Thoracic aorta (tissue), 2 donors: ENCODE measurements at regions not wholly inside any gene's neighbourhood (a gene's known extent, or its start where the extent isn't known, plus 50 kb on each side); places are given as distances from the start of the nearest gene placed in this dataset.

ENCODE experiments used
- ATAC-seq: fragments of 150-250 bp; one replicate; pipeline ENCODE4 v1.8.0; 2017; ENCODE audit warnings: low read depth; ENCODE audit not compliant: insufficient number of reproducible peaks, low FRiP score
- DNase-seq: peaks from one replicate; pipeline ENCODE4 v3.0.0-alpha.2; 2020; ENCODE audit warnings: low spot score
- H3K27ac ChIP-seq, 2 donors: fragments of 200-600 bp; sonication (generic); 1 replicate in 1 of 2; 2 replicates in 1 of 2; pipeline ENCODE4 v1.5.1; 2016; ENCODE audit warnings: mild to moderate bottlenecking in 2 of 2, moderate library complexity in 2 of 2
- H3K27me3 ChIP-seq: fragments of 200-600 bp; sonication (generic); replicated peaks from 2 replicates; pipeline ENCODE4 v1.6.0; 2016; ENCODE audit warnings: mild to moderate bottlenecking; ENCODE audit not compliant: insufficient read depth
- H3K36me3 ChIP-seq: fragments of 200-600 bp; sonication (generic); one replicate; pipeline ENCODE4 v1.5.1; 2016
- H3K4me1 ChIP-seq, 2 donors: fragments of 200-600 bp; sonication (generic); 1 replicate in 1 of 2; 2 replicates in 1 of 2; pipeline versions ENCODE4 v1.5.1 to v1.6.0; 2016; ENCODE audit warnings: low read depth in 2 of 2, mild to moderate bottlenecking in 1 of 2; ENCODE audit not compliant: control insufficient read depth in 1 of 2
- H3K4me3 ChIP-seq: fragments of 200-600 bp; sonication (generic); 2 replicates; pipeline ENCODE4 v1.5.1; 2016; ENCODE audit warnings: mild to moderate bottlenecking
- H3K9me3 ChIP-seq: fragments of 200-600 bp; sonication (generic); 2 replicates; pipeline ENCODE4 v1.5.1; 2016
- TF ChIP-seq, protein P1 (sequence below): fragments of 200-600 bp; sonication (generic); IDR thresholded peaks from one replicate; pipeline ENCODE4 v1.5.1; 2019; ENCODE audit warnings: antibody characterized with exemption

DNA sequence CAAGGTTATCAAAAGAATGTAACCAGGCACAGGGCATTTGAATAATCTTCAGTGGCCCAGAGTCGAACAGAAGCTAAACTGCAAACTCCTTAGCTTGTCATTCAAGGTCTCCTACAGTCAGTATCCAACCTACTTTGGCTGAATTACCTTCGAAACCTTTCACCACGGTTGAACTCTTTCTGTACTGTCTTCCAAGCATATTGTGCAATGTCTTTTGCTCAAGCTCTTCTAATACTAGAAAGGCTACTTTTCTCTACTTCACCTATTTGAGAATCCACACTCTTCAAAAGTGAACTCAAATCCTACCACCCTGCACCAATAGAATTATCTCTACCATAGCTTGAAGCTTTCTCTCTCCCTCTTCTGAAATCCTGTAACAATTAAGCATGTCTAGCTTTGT, 142.9 kb downstream of the NR4A2 start:
- no peaks in the 10 kb centered on the region for H3K27me3 ChIP-seq
- H3K27ac ChIP-seq = no peak overlapping the region
- H3K4me3 ChIP-seq = no peak overlapping the region
- H3K36me3 ChIP-seq = no peaks in the 10 kb centered on the region
- no peaks in the 10 kb centered on the region for H3K4me1 ChIP-seq
- ATAC-seq (no peak), DNase-seq (no peak)
- H3K9me3 ChIP-seq = no peaks in the 10 kb centered on the region
- TF ChIP-seq, protein P1, sequence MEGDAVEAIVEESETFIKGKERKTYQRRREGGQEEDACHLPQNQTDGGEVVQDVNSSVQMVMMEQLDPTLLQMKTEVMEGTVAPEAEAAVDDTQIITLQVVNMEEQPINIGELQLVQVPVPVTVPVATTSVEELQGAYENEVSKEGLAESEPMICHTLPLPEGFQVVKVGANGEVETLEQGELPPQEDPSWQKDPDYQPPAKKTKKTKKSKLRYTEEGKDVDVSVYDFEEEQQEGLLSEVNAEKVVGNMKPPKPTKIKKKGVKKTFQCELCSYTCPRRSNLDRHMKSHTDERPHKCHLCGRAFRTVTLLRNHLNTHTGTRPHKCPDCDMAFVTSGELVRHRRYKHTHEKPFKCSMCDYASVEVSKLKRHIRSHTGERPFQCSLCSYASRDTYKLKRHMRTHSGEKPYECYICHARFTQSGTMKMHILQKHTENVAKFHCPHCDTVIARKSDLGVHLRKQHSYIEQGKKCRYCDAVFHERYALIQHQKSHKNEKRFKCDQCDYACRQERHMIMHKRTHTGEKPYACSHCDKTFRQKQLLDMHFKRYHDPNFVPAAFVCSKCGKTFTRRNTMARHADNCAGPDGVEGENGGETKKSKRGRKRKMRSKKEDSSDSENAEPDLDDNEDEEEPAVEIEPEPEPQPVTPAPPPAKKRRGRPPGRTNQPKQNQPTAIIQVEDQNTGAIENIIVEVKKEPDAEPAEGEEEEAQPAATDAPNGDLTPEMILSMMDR = no peak

DNA sequence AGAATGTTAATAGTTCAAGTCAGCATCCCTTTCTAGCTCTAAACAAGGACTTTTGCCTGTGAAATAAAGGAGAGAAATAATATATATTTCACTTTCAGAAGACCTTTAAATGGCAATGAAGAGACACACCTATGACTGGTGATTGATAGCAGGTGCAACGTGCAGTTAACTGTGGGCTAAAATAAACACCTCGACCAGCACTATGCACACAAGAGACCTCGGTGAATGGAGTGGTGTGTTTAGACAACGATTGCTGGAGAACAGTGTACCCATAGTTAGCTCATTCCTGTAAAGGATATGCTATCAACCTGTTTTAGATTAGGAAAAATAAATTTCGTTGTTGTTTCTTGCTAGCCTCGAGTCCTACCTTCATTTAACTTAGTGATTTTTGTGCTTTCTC, 143.4 kb downstream of the NR4A2 start:
- TF ChIP-seq, protein P1 = no peak
- Histone ChIP-seq H3K36me3 (no peaks in the 10 kb centered on the region), H3K4me3 (no peak overlapping the region), H3K27ac (no peak overlapping the region), H3K9me3 (no peaks in the 10 kb centered on the region), H3K4me1 (no peaks in the 10 kb centered on the region), H3K27me3 (no peaks in the 10 kb centered on the region)
- DNase-seq (no peak), ATAC-seq (no peak)

DNA sequence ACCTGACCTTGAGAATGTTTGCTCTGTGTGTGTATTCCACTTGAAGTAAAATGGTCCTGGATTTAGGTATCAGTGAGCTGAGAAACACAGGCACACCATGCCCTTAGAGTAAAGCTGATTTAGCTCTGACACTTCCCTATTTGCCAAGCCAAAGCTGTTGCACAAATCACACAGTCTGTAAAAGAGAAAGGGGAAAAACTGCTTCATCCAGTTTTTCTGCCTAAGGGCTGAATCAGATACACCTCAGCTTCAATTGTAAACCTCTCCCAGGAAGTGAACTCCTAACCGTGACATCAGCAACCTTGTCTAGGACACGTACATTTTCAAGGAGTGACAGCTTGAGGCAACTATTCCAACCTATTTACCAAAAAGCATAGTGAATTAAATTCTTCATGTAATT, 150.4 kb downstream of the NR4A2 start:
- ATAC-seq (no peak), DNase-seq (no peak)
- Histone ChIP-seq H3K9me3 (no peaks in the 10 kb centered on the region), H3K4me1 (no peaks in the 10 kb centered on the region), H3K36me3 (no peaks in the 10 kb centered on the region), H3K27me3 (no peaks in the 10 kb centered on the region), H3K4me3 (no peak overlapping the region), H3K27ac (no peak overlapping the region)
- TF ChIP-seq, protein P1 = no peak

DNA sequence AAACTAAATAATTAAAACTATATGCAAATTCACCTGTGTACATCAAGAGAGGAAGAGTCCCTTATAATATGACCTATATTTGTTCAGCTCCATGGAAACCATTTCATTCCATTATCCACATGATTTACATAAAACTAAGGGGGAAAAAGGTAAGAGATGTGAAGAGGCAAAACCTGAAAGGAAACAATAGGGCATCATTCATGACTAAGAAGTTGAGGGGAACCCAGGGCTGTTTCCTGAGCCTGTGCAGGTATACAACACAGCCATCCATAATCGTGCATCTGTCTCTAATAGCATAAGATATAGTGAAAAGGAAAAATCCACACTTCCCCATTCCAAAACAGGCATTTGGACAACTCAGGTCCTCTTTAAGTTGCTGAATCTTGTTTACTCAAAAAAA, 151.3 kb downstream of the NR4A2 start:
- no peak for ATAC-seq
- Histone ChIP-seq H3K4me3 (no peak overlapping the region), H3K27me3 (no peaks in the 10 kb centered on the region), H3K36me3 (no peaks in the 10 kb centered on the region), H3K9me3 (no peaks in the 10 kb centered on the region), H3K4me1 (no peaks in the 10 kb centered on the region), H3K27ac (no peak overlapping the region)
- no peak for DNase-seq
- TF ChIP-seq, protein P1 = no peak

DNA sequence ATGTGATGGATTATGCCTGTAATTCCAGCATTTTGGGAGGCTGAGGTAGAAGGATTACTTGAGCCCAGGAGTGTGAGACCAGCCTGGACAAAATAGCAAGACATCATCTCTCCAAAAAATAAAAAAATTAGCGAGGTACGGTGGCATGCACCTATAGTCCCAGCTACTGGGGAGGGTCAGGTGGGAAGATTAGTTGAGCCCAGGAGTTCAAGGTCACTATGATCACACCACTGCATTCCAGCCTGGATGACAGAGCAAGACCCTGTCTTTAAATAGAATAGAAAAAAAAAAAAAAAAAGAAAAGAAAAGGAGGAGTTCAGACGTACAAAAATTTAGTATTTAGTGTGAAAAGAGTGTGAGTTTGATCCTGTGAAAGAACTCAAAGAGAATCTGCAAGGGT, 154.9 kb downstream of the NR4A2 start:
- no peak for DNase-seq
- no peak for ATAC-seq

More for the DNA sequence above, 154.9 kb downstream of the NR4A2 start:
- Histone ChIP-seq H3K9me3 (no peaks in the 10 kb centered on the region), H3K27ac (no peak overlapping the region), H3K27me3 (no peaks in the 10 kb centered on the region), H3K36me3 (no peaks in the 10 kb centered on the region), H3K4me3 (no peak overlapping the region), H3K4me1 (no peaks in the 10 kb centered on the region)
- TF ChIP-seq, protein P1 = no peak
